Right atrium auricular region (tissue), 2 donors: ENCODE measurements at regions not wholly inside any gene's neighbourhood (a gene's known extent, or its start where the extent isn't known, plus 50 kb on each side); places are given as distances from the start of the nearest gene placed in this dataset.

Experiments
- DNase-seq: peaks from one replicate; pipeline ENCODE4 v3.0.0-alpha.2; 2019; ENCODE audit warnings: low spot score
- H3K27ac ChIP-seq, 2 donors: fragments of 200-600 bp; sonication (generic); 1 replicate in 1 of 2; 2 replicates in 1 of 2; pipeline ENCODE4 v1.5.1; 2016 to 2019
- H3K27me3 ChIP-seq, 2 donors: fragments of 200-600 bp; sonication (generic); one replicate each; pipeline versions ENCODE4 v1.5.1 to v1.6.0; 2017 to 2019
- H3K36me3 ChIP-seq: fragments of 200-600 bp; sonication (generic); one replicate; pipeline ENCODE4 v1.5.1; 2016
- H3K4me1 ChIP-seq, 2 donors: fragments of 200-600 bp; sonication (generic); one replicate each; pipeline versions ENCODE4 v1.5.1 to v1.6.0; 2017 to 2019
- H3K4me3 ChIP-seq, 2 donors: fragments of 200-600 bp; sonication (generic); 1 replicate in 1 of 2; 2 replicates in 1 of 2; pipeline ENCODE4 v1.5.1; 2017 to 2019; ENCODE audit warnings: mild to moderate bottlenecking in 1 of 2, moderate library complexity in 1 of 2
- H3K9me3 ChIP-seq, 2 donors: fragments of 200-600 bp; sonication (generic); one replicate each; pipeline ENCODE4 v1.5.1; 2019
- TF ChIP-seq, protein P1 (sequence below), 2 donors: fragments of 200-600 bp; sonication (generic); IDR thresholded peaks; one replicate each; pipeline ENCODE4 v1.5.1; 2019; ENCODE audit warnings: antibody characterized with exemption in 2 of 2

DNA sequence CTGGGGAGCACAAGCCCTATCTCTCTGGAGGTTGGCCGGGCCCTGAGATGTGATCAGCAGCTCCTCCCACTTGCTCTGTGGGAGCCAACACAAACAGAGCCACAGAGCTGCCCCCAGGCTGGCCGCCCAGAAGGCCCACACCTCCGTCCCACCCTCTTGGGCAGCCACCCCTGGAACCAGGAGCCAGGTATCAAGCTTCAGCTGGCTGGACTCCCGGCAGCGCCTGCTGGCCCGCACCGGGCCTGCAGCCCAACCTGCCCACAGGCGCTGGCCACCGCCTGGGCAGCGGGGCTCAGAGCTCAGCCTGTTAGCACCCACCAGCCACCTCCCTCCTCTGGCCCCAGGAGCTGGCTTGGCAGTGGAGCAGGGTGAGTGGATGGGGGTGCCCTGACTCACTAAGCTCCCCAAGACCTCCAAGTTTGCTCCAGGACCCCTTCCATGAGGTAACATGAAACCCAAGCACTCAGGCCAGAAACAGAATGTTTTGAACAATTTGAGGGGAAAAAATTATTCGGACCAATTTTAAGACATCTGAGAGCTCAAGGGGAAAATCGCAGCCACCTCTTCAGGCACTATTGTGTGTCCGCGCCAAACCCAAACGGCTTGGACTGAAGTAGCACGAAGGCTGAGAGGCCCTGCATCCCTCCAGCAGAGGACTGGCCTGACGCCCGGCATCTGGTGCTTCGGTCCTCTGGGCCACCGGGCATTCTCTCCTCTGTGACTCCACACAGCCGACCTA lies 450.8 kb downstream of the SOX6 start:
- no peak for DNase-seq

DNA sequence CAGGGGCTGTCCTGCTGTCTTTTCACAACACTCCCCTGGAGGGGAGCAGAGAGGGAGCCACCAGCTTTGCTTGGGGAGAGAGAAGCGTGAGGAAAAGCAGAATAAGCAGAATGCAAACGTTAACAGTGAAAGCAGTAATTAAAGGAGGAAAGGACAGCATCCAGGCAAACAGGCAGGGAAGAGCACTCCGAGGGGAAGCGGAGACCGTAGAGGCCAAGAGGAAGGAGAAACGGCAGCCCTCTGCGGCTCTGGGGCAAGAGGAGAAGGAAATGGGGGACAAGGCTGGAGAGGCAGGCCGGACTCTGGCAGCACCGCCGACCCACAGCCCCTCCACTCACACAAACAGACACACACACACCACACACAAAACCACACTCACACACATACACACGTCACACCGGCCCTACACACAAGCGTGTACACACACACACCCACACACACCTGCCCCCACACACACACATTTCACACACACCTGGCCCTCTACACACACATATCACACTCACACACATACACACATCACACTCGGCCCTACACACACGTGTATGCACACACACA lies 449.8 kb downstream of the SOX6 start:
- Histone ChIP-seq H3K4me1 (peaks cover 0 to 6% of the 10 kb centered on the region in 2 donors), H3K36me3 (no peaks in the 10 kb centered on the region), H3K4me3 (no peak overlapping the region), H3K9me3 (no peaks in the 10 kb centered on the region), H3K27me3 (no peaks in the 10 kb centered on the region), H3K27ac (no peak overlapping the region)
- TF ChIP-seq, protein P1, sequence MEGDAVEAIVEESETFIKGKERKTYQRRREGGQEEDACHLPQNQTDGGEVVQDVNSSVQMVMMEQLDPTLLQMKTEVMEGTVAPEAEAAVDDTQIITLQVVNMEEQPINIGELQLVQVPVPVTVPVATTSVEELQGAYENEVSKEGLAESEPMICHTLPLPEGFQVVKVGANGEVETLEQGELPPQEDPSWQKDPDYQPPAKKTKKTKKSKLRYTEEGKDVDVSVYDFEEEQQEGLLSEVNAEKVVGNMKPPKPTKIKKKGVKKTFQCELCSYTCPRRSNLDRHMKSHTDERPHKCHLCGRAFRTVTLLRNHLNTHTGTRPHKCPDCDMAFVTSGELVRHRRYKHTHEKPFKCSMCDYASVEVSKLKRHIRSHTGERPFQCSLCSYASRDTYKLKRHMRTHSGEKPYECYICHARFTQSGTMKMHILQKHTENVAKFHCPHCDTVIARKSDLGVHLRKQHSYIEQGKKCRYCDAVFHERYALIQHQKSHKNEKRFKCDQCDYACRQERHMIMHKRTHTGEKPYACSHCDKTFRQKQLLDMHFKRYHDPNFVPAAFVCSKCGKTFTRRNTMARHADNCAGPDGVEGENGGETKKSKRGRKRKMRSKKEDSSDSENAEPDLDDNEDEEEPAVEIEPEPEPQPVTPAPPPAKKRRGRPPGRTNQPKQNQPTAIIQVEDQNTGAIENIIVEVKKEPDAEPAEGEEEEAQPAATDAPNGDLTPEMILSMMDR (IDR thresholded peaks at IDR 0.05), result no peak
- DNase-seq, result no peak

More for the DNA sequence above, 450.8 kb downstream of the SOX6 start:
- Histone ChIP-seq H3K36me3 (no peaks in the 10 kb centered on the region), H3K27me3 (no peaks in the 10 kb centered on the region), H3K4me3 (no peak overlapping the region), H3K9me3 (no peaks in the 10 kb centered on the region), H3K27ac (no peak overlapping the region), H3K4me1 (peaks cover 0 to 8% of the 10 kb centered on the region in 2 donors)
- TF ChIP-seq, protein P1 (IDR thresholded peaks at IDR 0.05), result no peak

DNA sequence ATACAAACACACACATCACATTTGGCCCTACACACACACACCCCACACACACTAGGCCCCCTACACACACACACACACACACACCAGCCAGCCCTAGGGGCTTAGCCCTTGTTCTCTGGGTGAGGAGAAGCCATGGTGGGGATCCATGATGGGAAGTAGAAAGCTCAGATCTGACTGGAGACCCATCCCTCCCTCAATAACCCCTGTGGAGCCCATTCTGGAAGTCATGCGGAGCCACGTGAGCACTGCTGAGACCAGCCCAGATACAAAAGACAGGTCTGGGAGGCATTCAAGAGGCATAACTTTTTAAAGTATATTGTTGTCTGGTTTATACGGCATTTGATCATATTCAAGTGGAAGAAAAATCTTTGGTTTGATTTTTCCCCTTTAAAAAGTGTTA lies 448.5 kb downstream of the SOX6 start:
- Histone ChIP-seq H3K4me3 (no peak overlapping the region), H3K36me3 (no peaks in the 10 kb centered on the region), H3K9me3 (no peaks in the 10 kb centered on the region), H3K27ac (no peak overlapping the region), H3K4me1 (peaks cover 0 to 14% of the 10 kb centered on the region in 2 donors), H3K27me3 (no peaks in the 10 kb centered on the region)
- no peak for DNase-seq
- TF ChIP-seq, protein P1 (IDR thresholded peaks at IDR 0.05), result no peak

DNA sequence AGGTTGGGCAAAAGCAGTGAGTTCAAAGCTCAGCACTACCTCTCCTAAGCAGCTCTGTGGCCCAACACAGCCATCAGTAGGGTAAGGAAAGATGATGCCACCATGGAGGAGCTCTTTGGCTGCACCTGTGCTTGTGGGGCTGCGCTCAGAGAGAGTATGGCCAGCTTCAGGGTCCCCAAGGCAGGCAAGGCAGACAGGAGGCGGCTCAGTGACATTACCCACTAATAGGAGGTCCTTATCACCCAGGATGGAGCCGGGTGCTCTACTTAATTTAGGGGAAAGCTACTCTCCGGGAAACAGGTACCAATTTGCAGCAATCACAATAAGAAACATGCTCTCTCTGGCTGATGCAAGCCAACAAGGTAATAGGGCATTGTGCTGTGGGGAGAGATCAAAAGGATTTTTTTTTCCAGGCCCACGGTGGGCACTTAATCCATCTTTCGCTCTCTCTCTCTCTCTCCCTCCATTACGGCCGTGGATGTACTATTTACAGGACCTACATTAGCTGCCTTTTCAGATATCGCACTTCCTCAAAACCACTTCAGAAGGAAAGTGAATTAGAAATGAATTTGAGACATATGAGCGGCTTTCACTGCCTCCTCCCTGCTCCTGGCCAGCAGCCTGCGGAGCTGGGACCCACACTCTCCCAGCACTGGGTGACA lies 446.3 kb downstream of the SOX6 start:
- no peak overlapping the region for H3K27ac ChIP-seq

DNA sequence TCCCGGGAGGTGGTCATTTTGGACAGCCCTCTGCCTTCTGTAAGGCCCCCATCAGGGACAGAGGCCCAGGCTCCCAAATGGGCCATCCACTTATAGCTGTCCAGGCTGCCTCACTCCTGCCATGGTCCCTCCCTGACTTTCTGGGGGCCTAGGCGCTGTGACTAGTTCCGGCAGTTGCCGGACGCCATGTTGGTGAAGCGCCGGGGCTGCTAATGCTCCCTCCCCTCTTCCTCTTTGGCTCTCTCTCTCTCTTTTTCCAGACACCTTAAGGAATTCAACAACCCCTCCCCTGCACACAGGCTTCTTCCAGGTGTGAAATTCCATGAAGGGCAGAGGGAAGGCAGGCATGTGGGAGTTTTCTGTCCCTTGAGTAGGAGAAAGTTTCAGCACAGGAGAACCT lies 445.6 kb downstream of the SOX6 start:
- TF ChIP-seq, protein P1 (IDR thresholded peaks at IDR 0.05), result no peak
- H3K27ac ChIP-seq, result peak overlapping the region in 1 of 2 donors; percentile 74
- H3K36me3 ChIP-seq, result no peaks in the 10 kb centered on the region
- H3K4me1 ChIP-seq, result peaks cover 0 to 29% of the 10 kb centered on the region in 2 donors
- H3K9me3 ChIP-seq, result no peaks in the 10 kb centered on the region
- no peaks in the 10 kb centered on the region for H3K27me3 ChIP-seq
- H3K4me3 ChIP-seq, result no peak overlapping the region
- DNase-seq, result no peak

More for the DNA sequence above, 446.3 kb downstream of the SOX6 start:
- Histone ChIP-seq H3K4me1 (peaks cover 0 to 29% of the 10 kb centered on the region in 2 donors), H3K9me3 (no peaks in the 10 kb centered on the region), H3K27me3 (no peaks in the 10 kb centered on the region), H3K4me3 (no peak overlapping the region), H3K36me3 (no peaks in the 10 kb centered on the region)
- DNase-seq, result no peak
- TF ChIP-seq, protein P1 (IDR thresholded peaks at IDR 0.05), result no peak
